Right hindlimb (tissue), 1 donor: ENCODE measurements at regions not wholly inside any gene's neighbourhood (a gene's known extent, or its start where the extent isn't known, plus 50 kb on each side); places are given as distances from the start of the nearest gene placed in this dataset.

Experiments
- DNase-seq: peaks from one replicate; pipeline ENCODE4 v3.0.0-alpha.2; 2018

DNA sequence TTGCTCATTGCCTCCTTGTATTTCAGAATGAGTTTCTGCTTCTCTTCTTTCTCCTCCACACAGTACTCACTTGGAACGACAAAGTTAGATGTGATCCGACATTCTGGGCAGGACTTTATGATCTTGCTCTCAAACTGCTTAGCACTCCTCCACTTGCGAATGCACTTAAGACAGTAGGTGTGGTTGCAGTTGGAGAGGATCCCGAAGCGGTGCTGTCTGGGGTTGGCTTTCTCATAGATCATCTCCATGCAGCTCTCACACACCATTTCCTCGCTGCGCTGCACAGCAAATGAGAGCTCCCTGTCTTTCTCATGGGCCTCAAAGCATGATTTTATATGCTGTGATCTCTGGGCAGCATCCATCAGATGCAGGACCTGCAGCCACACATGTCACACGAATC lies 245.7 kb downstream of the C12orf50 start:
- DNase-seq: no peak

DNA sequence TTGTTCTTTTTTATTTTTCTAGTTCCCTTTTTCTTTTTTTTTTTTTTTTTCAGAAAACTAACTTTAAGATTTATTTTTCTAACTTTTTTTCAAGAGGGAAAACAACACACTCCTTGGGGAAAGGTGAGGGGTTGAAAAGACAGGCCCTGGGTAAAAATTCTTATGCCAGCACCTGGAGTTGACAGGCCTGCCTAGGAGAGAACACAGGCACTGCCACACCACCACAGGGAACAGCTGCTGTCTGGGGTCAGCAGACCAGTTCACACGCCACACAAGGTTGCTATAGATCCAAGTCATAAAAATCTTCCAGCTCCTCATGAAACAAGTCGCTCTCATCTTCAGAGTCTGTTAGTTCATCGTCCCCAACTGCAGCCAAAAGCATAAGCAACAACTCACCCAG lies 246.4 kb downstream of the C12orf50 start:
- no peak for DNase-seq

DNA sequence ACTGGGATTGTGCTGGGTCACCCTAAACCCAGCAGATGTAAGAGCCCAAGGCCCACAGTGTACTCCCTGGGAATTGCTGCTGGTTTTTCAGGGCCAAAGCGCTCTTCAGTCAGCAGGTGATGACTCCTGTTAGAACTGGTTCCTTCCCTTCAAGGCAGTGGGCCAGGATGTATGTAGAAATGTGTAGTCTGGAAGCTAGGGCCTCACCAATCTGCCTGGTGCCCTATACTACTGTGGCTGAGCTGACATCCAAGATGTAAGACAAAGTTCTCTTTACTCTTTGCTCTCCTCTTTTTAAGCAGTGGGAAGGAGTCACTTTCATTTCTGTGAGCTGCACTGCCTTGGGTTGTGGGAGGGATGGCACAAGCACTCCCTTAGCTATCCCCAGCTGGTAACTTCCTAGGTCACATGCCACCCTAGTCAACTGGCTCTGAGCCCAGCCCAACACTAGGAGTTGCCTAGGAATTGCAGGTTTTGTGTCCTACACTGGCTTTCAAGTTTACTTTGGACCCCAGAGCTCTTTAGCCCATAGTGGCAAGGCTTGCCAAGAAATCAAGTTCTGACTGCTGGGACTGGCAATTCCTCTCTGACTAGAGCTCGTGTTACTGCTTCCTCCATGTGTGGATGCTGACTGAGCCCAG lies 249.2 kb downstream of the C12orf50 start:
- no peak for DNase-seq

DNA sequence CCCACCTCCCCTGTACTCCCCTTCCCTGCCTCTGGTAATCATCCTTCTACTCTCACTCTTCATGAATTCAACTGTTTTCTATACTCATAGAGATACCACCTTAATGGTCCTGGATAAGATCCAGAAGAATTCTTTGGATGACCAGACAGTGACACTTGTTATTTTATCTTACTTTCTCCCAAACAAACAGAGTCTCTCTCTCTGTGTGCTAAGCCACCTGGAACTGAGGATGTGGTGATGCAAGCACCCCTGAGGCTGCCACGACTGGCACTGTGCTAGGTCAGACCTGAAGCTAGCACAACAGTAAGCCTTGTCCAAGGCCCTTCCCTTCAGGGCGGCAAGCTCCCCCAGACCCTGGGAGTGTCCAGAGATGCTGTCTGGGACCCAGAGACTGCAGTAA lies 250.2 kb downstream of the C12orf50 start:
- no peak for DNase-seq

DNA sequence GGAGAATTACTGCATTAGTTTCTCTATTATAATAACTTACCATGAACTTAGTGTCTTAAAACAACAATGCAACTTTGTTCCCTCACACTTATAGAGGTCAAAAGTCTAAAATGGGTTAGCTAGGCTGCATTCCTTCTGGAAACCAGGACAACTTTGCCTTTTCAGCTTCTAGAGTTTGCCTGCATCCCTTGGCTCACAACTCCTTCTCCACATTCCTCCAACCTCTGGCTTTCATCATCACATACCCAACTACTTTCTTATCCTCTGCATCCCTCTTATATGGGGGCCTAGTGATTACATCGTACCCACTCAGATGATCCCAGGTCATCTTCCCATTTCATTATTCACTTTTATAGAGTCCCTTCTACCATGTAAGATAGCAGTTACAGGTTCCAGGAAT lies 251.1 kb downstream of the C12orf50 start:
- DNase-seq: no peak

DNA sequence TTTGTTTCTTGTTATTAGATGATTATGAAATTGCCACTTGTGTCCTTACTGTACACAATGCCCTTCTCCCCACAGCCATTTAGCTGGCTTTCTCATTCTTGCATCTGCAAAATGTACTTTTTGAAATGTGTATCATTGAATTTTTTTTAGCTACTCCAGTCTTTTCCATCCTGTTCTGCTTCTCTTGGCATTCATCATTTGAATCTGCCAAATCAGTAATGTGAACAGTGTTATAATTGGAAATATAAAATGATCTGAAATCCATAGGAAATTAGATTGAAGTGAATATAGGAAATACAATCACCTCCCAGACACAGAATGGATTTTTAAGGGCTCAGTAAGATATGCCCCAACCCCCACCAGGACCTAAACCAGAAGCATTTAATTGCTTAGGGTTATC lies 253.4 kb downstream of the C12orf50 start:
- no peak for DNase-seq

DNA sequence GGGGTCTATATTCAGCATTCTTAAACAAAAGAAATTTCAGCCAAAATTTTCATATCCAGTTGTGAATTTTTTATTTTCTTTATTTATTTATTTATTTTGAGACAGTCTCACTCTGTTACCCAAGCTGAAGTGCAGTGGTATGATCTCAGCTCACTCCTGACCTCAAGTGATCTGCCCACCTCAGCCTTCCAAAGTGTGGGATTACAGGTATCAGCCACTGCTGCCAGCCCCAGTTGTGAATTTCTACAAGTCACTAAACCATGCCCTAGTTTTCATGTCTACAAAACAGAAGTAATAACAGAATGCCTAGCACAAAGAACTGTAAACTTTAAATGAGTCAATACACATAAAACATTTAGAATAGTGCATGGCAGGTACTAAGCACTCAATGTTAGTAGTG lies 254.2 kb downstream of the C12orf50 start:
- DNase-seq: no peak

DNA sequence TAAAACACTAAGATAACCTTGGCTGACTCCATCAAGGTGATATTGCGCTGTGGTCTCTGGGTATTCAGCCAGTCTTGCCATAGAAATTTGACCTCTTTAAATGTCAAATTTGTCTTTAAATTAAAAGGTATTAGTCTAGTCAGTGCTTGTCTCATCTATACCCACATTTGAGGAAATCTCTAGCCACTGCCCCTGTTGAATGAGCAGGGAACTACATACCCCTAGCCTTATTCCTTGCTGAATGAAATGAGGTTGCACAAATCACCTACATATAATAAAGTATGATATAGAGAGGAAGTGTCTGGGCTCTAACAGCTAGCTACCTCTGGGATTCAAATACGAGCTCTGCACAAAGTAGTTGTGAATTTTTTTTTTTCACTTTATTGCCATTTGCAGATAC lies 256.8 kb downstream of the C12orf50 start:
- DNase-seq: no peak

DNA sequence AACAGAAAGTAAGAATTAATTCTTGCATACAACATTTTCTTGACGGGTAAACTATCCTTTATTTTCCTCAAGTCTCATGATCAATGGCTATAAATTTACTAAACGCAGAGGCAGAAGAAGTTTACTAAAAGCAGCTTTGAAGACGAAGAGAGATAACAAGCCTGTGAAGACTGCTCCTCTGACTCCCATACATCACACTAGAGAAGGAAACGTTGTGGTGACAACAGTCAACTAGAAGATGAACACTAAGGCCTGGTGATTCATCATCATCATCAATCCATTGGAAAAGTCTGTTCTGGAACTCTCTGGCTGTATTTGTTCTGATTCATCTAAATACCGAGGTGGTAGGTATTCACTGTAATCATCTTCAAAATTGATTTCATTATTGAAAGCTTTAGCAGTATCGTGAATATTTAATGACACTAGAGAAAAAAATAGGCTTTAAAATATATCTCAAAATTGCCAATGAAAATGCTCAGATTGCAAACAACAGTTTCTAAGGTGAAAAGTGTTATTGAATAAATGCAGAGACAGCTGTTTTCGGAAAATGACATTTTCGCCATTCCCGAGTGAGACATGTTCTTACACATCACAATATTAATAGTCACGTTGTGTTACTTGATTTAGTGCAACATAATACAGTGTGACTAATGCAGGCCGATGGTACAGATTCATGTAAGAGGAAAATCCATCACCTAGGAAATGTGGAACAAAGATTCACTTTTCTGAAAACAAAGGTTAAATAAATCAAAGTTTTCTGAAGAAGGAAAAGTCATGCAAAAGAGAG lies 260.5 kb downstream of the C12orf50 start:
- DNase-seq: no peak

DNA sequence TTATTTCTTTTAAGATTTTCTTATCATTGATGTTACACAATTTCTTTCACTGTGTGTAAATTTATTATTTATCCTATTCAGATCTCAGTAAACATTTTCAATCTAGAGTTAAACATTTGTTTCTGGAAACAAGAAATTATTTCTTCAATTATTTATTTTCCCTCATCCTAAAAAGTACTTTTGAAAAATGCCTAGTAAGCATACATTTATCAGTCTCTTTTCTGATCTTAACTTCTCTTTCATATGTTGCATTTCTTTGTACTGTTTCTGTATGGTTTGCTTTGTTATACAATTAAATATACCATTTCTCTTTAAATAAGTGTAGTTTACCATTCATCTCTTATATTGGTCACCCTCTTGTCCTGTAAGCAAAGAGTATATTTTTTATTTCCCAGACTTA lies 263.2 kb downstream of the C12orf50 start:
- no peak for DNase-seq

DNA sequence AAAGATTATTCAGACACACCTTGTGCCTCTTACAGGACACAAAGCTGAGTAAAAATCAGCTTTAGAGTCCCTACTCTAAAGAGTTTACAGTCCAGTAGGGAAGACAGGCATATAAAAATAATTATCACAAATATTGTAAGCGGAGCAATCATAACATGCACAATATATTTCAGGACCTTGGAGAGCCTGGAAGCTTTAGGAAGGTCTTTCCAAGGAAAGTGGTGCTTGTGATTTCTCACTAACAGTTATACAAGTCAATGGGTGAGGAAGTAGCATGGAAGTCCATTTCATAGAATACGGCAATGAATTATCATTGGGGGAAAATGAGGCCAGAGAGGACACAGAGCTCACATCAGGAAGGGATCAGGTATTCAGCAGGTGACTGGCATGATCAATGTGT lies 268.3 kb downstream of the C12orf50 start:
- DNase-seq: no peak

DNA sequence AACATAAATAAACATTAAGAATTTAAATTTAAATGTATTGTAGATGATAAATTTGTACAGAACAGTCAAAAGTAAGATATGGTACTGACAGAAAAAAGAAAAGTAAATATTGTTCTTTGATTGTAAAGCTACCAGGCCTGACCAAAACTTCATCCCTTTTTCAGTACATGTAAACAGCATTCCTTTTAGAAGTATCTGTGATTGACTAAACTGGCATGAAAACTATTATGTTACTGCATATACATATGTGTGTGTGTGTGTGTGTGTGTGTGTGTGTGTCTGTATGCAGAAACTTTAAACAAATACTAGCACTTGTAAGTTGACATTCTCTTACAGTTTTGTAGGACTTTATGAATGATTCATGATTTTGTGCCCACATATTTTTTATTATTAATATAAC lies 270.9 kb downstream of the C12orf50 start:
- DNase-seq: no peak

DNA sequence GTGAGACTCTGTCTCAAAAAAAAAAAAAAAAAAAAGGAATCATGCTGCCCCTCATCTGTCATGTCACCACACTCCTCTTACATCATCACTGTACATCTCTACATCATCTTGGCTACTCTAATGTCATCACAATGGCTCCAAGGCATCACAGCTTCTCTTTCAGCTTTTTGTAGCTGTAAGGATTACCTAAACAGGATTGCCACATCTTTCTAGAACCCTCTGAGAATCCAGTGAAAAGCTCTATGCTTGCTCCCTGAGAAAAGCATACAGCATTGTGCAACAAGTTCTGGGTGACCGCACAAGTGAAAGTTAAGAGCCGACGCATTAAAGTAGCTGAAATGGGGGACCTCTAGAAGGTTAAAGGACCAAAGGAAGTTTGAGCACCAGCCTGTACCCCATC lies 272.5 kb downstream of the C12orf50 start:
- no peak for DNase-seq

DNA sequence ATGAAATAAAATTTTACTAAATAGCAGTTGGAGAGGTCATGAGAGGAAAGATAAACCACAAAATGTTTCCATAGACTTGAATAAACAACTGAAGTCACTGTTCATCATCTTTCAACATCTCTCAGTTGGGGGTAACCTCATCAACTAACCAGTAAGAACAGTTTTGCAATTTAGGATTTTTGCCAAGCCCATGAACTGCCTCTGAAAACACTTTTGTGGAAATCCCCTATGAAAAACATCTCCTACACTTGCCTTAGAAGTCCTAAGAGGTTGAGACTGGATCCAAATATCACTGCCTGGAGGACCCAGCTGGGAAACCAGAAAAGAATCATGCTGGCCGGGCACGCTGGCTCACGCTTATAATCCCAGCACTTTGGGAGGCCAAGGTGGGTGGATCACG lies 273.1 kb downstream of the C12orf50 start:
- no peak for DNase-seq

DNA sequence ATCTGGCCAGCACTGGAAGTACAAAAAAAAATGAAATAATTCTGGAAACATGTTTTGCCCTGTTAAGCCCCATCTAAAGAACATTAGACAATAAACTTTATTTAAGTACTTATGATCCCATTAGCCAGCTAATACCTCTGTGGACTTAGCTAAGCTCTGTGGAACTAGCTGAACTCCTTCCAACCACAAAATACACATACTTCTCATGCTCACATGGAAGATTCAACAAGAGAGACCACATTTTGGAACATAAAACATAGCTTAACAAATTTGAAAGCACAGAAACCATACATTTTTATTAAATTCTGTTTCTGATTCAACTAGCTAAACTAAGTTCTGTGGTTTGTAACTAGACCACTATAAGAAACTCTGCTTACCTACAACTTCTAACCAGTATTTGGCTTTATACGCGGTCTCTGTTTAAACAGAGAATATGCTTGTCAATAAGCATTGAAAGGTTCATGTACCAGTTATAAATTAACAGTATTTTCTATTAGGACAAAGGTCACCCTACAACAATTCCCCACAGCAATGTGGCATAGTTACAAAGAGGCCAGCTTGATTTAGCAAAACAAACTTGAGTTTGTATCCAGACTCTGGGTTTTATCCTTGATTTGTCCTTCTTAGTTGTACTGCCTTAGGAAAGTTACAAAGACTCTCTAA lies 300.1 kb downstream of the C12orf50 start:
- DNase-seq: no peak

DNA sequence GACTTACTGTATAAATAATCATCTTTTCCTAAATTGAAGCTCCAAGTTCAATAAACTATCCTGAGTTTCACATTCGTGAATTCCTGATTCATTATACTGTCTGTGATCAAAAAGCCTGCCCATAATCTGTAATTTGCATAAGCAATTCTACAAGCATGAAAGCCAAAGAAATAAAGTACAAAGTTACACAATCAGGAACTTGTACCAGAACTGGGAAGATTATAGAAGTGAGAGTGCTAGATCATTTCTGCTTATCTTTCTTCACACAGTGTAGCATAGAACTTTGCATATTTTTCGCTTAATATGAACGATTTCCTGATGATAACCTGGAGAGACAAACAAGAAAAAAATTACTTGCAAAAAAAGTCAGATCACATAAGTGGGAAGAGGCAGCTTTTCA lies 308.2 kb downstream of the C12orf50 start:
- no peak for DNase-seq

DNA sequence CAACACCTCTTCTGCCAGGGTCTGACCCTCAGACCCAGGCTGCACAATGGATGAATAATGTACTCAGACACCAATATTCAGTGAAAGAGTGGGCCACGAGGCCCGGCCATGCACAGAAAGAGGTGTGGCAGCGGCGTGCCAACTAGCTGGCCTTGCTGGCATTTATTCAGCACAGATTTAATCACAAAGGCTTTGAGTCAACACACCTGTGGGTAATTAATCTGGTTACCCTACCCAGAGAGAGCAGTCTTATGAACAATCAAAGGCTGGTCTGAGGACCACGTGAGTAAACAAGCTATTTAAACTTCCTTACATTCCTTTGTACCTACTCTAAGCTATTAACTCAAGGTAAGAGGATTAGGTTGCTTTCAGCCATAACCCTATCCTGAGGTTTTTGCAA lies 324.8 kb downstream of the C12orf50 start:
- no peak for DNase-seq

DNA sequence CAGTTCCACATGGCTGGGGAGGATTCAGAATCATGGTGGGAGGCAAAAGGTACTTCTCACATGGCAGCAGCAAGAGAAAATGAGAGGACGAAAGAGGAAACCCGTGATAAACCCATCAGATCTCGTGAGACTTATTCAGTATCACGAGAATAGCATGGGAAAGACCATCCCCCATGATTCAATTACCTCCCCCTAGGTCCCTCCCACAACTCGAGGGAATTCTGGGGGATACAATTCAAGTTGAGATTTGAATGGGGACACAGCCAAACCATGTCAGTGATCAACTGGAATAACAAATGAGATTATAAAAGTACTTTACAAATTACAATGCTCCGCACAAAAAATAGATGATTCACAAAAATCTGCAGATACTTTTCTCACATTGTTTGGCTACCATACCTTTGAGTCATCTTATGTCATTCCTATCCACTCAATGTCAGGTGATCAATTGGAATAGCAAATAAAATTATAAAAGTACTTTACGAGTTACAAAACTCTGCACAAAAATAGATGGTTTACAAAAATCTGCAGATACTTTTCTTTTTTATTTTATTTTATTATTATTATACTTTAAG lies 338.9 kb downstream of the C12orf50 start:
- no peak for DNase-seq

DNA sequence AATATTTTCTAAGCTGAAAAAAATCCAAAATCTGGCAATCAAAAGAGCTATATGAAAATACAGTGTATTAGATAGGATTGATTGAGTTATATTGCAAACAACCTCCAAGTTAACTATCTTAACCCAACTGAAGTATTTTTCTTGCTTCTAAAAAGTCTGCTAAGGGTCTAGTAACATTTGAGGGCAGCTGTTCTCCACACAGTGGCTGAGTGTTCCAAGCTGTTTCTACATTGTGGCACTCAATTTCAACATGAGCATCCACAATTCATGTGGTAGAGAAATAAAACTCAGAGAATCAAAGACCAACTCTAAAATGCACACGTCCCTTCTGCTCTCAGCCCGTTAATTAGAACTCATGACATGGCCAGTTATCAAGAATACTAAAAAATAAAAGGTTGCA lies 340.0 kb downstream of the C12orf50 start:
- DNase-seq: no peak

DNA sequence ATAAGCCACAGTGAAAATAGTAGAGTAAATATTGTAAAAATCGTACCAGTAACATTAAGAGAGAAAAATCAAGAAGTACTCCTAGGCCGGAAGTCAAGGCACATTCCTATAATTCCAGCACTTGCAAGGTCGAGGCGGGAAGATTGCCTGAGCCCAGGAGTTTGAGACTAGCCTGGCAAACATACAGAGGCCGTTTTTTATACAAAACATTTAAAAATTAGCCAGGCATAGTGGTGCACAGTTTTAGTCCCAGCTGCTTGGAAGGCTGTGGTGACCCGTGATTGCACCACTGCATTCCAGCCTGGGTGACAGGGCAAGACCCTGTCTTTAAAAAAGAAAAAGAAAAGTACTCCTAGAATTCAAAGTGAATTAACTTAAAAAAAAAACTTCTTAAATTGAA lies 341.8 kb downstream of the C12orf50 start:
- DNase-seq: no peak

DNA sequence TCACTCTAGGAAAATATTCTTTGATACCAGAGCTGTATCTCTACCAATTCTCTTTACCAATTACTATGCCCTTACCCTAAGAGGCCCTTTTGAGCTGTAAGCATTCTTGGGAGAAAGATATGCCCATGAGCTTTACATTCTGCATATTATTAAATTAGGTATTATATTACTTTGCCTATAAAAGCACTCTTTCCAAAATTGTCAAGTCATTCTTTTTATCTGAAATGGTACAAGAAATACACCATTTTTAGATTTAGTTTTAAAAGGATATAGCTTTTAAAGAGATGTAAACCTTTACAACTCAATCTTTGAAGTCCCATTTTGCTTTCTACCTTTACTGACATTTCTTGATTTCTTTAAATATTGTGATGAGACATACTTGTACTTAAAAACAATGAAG lies 343.5 kb downstream of the C12orf50 start:
- no peak for DNase-seq

DNA sequence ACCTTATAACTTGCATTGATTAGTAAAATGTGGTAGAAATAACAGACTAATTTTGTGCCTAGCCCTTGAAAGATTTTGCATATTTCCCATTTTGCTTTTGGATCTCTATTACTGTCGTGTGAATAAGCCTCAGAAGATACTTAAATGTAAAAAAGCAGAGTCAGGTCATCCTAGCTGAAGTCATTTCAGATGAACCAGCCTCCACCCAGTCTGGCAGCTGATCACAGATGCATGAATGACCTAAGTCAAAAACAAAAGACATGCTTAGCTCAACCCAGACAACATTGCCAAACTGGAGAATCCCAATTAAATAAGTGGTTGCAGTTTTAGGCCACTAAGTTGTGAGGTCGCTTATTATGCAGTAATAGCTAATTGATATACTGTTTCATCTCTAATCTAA lies 349.9 kb downstream of the C12orf50 start:
- no peak for DNase-seq

DNA sequence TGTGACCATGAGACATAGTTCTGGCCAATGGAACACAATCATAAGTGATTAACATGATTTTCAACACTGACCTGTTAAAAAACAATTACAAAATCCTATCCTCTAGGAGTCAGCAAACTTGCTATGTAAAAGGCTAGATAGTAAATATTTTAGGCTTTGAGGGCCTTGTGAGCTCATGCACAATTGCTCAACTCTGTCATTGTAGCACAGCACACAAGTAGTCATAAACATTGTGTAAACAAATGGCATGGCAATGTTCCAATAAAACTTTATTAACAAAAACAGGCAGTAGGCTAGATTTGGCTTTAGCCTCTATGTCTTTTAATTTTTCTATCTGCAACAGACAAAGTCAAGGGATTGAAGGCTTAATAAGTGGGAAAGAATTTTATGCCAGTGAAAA lies 350.7 kb downstream of the C12orf50 start:
- DNase-seq: no peak

DNA sequence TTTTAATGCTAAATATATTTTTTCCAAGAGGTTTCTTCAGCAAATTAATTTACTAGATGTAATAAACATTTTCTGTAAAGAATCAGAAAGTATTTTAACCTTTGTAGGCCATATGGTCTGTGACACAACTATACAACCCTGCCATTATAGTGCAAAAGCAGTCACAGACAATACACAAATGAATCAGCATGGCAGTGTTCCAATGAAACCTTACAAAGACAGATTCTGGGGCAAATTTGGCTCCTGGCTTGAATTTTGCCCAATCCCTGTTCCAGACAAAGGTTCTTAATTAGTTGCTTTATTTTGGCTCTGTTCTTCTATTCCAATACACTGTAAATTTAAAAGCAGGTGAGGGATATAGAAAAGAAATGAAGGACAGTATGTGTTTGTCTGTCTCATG lies 352.5 kb downstream of the C12orf50 start:
- no peak for DNase-seq
